ENCODE measurements at regions not wholly inside any gene's neighbourhood (a gene's known extent, or its start where the extent isn't known, plus 50 kb on each side); places are given as distances from the start of the nearest gene placed in this dataset.

GRCh38 chr6:133682506-133683307 lies 206.2 kb upstream of the TCF21 start:
- CTCF ChIA-PET, result interaction anchor here (0.7 kb wide), 1 partner anchor 10 kb away, joined by 5 read pairs; no protein-coding TSS in a partner anchor
- Histone ChIP-seq H3K9me3 (no peaks in the 10 kb centered on the region), H3K4me3 (no peak overlapping the region), H3K27ac (no peak overlapping the region), H3K4me1 (no peaks in the 10 kb centered on the region), H3K4me2 (no peak overlapping the region)
- no peak for DNase-seq (ENCODE audit: low read depth in 1 of 2, low spot score in 1 of 2)
- ATAC-seq, result no peak
- no peak for TF ChIP-seq SREBF2 (IDR thresholded peaks at IDR 0.05)
- TF ChIP-seq E2F6 (IDR thresholded peaks at IDR 0.05; ENCODE audit: borderline replicate concordance, low read depth), result no peak
- no peak for TF ChIP-seq EP300 (IDR thresholded peaks at IDR 0.05)
- TF ChIP-seq PBX3 (IDR thresholded peaks at IDR 0.05), result no peak
- no peak for TF ChIP-seq HEYL (CRISPR knock-in tag; IDR thresholded peaks at IDR 0.05)
- TF ChIP-seq GATA3 (IDR thresholded peaks at IDR 0.05; ENCODE audit: borderline replicate concordance), result no peak
- TF ChIP-seq RFX5 (IDR thresholded peaks at IDR 0.05), result no peak
- TF ChIP-seq KDM5A (IDR thresholded peaks at IDR 0.05), result no peak
- TF ChIP-seq SMC3 (IDR thresholded peaks at IDR 0.05), result no peak
- TF ChIP-seq FOSL2 (IDR thresholded peaks at IDR 0.05), result no peak
- no peak for TF ChIP-seq FOSL2 (CRISPR knock-in tag; IDR thresholded peaks at IDR 0.05)
- no peak for TF ChIP-seq ATOH8 (CRISPR knock-in tag; IDR thresholded peaks at IDR 0.05; ENCODE audit: low read depth)
- TF ChIP-seq HES2 (IDR thresholded peaks at IDR 0.05), result no peak
- no peak for TF ChIP-seq FOXS1 (CRISPR knock-in tag; IDR thresholded peaks at IDR 0.05)
- no peak for FAIRE-seq
- POLR2A ChIA-PET, result no interaction called here
- WGBS (ENCODE audit: missing lambda C conversion rate), result 84% methylated on average over 5 of the region's 5 CpGs

GRCh38 chr6:133683308-133683580 lies 205.7 kb upstream of the TCF21 start:
- DNase-seq (ENCODE audit: low read depth in 1 of 2, low spot score in 1 of 2) (no peak), FAIRE-seq (no peak), ATAC-seq (no peak)
- H3K27ac ChIP-seq, result 0 out of 6 replicates have a peak overlapping the region, but pooled peaks of 1 of the 2 experiments have one; percentile 15
- TF ChIP-seq HES2 (IDR thresholded peaks at IDR 0.05) (no peak), CTCF (IDR thresholded peaks at IDR 0.05) (no peak), HMGXB4 (CRISPR knock-in tag; IDR thresholded peaks at IDR 0.05; ENCODE audit: borderline replicate concordance) (no peak), HOXB5 (CRISPR knock-in tag; IDR thresholded peaks at IDR 0.05) (no peak), SMC3 (IDR thresholded peaks at IDR 0.05) (no peak), CBX8 (IDR thresholded peaks at IDR 0.05) (no peak), POLR2AphosphoS2 (conservative IDR thresholded peaks at IDR 0.05; ENCODE audit: low read length) (no peak), NR3C1 (IDR thresholded peaks at IDR 0.05) (no peak), ELK1 (IDR thresholded peaks at IDR 0.05; ENCODE audit: low read depth, low read length) (no peak), ZNF302 (CRISPR knock-in tag; IDR thresholded peaks at IDR 0.05) (no peak), HEYL (CRISPR knock-in tag; IDR thresholded peaks at IDR 0.05) (no peak), HOXA7 (CRISPR knock-in tag; IDR thresholded peaks at IDR 0.05) (no peak), KDM1A (IDR thresholded peaks at IDR 0.05; ENCODE audit: low read depth) (no peak), USF2 (IDR thresholded peaks at IDR 0.05) (no peak), HOXB13 (CRISPR knock-in tag; IDR thresholded peaks at IDR 0.05; ENCODE audit: low read depth) (no peak)
- no peaks in the 10 kb centered on the region for H3K9me3 ChIP-seq
- CTCF ChIA-PET, result interaction anchor here (0.7 kb wide), 1 partner anchor 9 kb away, joined by 5 read pairs; no protein-coding TSS in a partner anchor
- POLR2A ChIA-PET, result no interaction called here
- 91% methylated on average over 1 of the region's 1 CpG for WGBS (ENCODE audit: missing lambda C conversion rate)
- H3K4me1 ChIP-seq, result no peaks in the 10 kb centered on the region
- no peak overlapping the region for H3K4me3 ChIP-seq
- no peak overlapping the region for H3K4me2 ChIP-seq

Measured in A549 (cell line).